HG03039 (cell line): ENCODE measurements at regions not wholly inside any gene's neighbourhood (a gene's known extent, or its start where the extent isn't known, plus 50 kb on each side); places are given as distances from the start of the nearest gene placed in this dataset.

Source experiments
- ATAC-seq: cut with Tn5 transposase; IDR thresholded peaks from one replicate; pipeline ENCODE4 v1.9.1; 2021; ENCODE audit warnings: mild to moderate bottlenecking, moderate library complexity; ENCODE audit not compliant: unreplicated experiment

DNA sequence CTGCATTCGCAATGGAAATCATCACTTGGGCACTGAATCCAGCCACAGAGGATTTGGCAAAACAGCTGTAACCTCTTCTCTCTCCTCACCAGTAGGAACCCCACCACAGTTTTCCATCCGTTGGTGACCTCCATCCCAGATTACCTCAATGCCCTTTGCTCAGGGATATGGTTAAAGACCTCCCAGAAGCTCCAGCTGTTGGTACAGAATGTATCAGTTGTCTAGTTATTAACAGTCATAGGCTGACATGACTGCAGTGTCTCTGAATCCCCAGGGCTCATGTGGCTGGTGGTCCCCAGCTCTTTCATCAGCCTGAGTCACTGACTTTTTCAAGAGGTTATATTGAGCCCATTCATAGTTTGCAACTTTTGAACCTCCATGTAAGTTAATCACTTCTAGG is 189.8 kb upstream of the HHIP start:
- ATAC-seq, result no peak

- no peak for ATAC-seq
Measured at GRCh38 chr4:144461906-144462305, 184.1 kb upstream of the HHIP start.

GRCh38 chr4:144463236-144463635 is 182.7 kb upstream of the HHIP start:
- ATAC-seq, result no peak

- no peak for ATAC-seq
Measured at GRCh38 chr4:144463896-144464295, 182.1 kb upstream of the HHIP start.

- ATAC-seq, result no peak
Measured at GRCh38 chr4:144465546-144465945, 180.4 kb upstream of the HHIP start.

DNA sequence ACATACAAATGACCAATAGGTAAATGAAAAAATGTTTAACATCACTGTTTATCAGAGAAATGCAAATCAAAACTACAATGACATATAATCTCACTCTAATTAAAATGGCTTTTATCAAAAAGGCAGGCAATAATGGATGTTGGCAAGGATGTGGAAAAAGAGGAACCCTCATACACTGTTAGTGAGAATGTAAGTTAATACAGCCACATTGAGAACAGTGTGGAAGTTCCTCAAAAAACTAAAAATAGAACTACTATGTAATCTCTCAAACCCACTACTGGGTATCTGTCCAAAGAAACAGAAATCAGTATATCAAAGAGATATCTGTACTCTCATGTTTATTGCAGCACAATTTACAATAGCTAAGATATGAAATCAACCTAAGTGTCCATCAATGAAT is 165.9 kb upstream of the HHIP start:
- ATAC-seq, result no peak

DNA sequence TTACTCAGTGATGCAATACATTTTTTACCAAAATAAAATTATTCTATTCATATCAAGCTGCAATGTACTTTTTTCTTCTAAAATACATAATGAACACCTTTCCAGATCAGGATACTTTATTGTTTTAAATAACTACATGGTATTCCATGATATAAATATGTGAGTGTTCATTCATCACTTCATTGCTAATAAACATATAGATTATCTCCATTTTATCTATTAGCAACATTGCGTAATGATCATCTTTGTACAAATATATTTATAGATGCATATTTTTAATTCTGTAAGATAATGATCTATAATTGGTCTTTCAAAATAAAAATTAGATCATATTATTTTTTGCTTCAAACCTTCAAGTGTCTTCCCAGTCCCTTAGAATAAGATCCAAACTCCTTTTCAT is 156.1 kb upstream of the HHIP start:
- ATAC-seq, result no peak

GRCh38 chr4:144494280-144494679 is 151.7 kb upstream of the HHIP start:
- ATAC-seq, result no peak

DNA sequence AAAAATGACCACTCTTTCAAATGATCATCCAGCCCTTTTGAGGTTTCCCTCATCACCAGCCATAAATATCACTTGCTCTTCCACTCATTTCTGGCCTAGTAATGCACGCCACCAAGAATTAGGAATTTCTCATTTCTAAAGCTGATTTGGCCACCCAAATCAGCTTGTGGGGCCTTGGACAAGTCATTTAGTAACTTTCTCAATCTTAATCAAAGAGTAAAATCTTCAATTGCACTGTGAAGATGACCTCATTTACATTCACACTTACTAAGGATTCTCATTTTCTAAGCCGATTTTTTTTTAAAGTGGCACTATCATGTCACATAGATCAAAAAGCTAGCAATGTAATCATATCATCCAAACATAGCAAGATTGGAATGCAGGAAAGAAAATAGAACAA is 150.0 kb upstream of the HHIP start:
- no peak for ATAC-seq

DNA sequence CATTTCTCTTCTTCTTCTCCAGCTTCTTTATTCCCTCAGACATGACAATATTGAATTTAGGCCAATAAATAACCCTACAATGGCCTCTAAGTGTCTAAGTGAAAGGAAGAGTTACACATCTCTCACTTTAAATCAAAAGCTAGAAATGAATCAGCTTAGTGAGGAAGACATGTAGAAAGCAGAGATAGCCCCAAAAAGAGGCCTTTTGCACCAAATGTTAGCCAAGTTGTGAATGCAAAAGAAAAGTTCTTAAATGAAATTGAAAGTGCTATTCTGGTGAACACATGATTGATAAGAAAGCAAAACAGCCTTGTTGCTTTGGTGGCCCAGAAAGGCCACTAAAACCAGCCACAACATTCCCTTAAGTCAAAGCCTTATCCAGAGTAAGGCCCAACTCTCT is 146.2 kb upstream of the HHIP start:
- ATAC-seq, result no peak

GRCh38 chr4:144501231-144501780 is 144.7 kb upstream of the HHIP start:
- ATAC-seq, result no peak

DNA sequence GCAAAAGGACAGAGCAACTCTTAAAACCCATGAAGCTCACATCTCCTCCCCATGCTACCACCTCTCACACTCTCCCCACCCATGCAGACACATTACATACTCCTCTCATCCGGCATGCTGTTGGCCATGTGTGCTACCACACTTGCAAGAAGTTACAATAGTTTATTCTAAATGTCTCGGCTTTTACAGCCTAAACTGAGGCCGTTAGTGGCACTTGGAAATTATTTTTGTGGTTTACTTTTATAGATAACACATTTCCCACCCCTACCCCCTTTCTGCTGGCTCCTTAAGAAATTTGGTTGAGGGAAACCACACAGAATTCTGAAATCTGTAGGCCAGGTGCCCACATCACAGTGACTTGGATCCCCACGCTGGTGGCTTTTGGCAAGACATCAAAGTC is 141.1 kb upstream of the HHIP start:
- ATAC-seq, result no peak

- no peak for ATAC-seq
Measured at GRCh38 chr4:144507311-144508101, 138.4 kb upstream of the HHIP start.

DNA sequence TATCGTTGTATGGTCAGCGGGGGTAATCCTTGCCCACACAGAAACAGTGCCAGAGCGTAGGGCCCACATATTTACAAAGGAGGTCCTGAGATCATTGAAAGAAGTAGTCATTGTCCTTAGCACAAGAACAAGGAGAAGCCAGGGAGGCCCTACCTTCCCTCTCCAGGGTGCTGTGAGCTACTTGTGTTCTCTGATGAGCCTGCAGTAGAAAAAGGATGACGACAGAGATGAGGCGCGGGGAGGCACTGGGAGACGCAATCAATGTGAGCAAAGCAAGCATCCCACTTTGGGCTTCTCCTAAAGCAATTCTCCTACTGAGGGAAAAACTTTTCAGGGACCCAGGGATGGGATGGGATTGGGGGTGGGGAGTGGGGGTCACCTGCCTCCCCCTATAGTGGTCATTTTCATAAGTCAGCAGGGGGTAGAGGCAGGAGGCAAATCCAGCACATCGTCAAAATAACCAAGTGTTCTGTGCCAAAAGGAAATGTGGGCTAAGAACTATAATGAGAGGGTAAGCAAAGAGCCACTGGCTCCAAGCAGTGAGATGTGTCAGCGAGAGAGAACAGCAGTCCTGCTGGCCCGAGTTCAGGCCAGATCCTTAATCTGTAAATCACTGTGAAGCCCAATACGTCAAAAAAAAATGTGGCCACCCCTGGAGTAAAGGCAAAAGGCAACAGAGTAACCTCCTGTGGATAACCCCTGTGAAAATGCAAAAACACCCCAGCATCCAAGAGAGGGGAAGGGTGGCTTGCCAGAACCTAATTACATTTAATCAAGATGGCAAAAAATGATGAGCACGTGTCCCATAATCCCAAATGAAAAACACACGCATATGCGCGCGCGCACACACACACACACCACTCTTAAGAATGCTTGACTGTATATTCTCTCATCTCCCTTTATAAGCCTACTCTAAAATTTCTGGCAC is 136.6 kb upstream of the HHIP start:
- ATAC-seq, result no peak

DNA sequence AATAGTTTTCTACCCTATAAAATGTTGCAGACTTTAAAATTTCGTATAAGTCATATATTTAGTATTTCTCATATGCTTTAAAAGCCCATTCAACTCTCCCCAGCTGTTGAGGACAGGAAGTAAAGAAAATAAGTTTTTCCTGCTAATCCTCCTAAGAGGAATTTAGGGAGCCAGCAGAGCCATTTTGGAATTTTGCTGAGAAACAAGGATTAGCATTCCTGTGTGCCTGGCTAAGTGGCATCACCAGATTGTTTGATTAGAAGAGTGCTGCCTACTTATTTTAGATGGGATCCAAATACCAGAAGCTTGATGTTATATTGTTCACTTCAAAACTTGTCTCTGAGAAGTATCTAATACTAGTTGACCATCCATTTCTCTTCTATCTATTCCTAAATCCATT is 131.2 kb upstream of the HHIP start:
- no peak for ATAC-seq

DNA sequence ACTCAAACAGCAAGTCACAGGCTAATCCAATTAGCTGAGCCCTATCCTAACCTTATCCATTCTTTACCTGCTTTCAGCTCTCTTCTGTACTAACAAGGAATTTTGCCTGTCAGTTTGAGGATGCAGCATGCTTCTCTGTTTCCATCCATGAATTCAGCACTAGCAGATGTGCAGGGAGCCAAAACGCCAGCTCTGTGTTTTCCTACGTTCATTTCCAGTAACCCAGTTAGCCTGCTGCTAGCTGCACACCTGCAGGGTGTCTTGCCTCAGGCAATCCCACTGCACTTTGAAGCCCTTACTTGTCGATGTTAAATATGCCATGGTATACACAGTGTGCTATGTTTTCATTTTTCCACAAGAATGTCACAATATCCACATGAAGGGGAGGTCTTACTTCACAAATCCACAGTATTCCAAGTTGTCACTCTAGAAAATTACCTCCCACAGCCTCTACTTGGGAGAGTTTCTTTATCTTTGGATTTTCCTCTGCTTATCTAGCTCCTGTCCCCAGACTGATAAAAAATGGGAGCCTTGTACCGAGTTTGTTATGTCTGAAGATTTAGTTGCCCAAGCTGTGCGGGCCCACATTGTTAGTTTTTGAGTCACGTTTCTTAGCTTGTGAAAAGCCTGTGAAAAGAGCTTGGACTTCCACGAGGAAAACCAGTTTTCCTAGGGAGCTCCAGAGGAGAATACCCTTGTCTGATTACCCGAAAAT is 127.6 kb upstream of the HHIP start:
- ATAC-seq, result no peak

DNA sequence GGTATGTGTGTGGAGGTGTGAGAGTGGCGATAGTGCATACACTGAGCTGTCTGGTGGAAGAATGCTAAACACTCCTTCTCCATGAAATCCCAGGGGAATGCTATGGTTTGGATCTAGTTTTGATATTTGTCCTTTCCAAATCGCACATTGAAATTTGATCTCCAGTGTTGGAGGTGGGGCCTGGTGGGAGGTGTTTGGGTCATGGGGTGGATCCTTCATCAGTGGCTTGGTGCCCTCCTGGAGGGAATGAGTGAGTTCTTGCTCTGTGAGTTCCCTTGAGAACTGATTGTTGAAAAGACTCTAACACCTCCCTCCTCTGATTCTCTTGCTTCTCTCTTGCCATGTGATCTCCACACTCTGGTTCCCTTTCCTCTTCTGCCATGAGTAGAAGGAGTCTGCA is 114.1 kb upstream of the HHIP start:
- ATAC-seq, result no peak

GRCh38 chr4:144547678-144548298 is 98.2 kb upstream of the HHIP start:
- ATAC-seq, result peak; percentile 99

DNA sequence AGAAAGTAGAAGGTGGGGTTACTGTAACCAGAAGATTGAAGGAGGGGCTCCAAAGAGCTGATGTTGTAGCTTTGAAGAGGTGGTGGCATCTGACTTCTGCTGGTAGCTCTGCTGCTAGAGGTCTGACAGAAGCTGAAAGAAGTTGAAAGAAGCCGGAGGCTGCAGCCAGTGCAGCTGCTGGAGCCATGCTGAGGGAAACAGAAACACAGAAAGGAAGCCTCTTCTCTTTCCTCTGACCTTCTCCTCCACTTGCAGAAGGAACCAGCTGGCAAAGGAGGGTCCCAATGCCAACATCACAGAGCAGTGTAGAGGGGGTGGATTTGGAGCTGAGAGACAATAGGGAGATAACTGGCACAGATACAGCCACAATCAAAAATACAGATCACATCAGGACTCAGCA is 89.3 kb upstream of the HHIP start:
- no peak for ATAC-seq

- no peak for ATAC-seq
Measured at GRCh38 chr4:144557404-144557803, 88.6 kb upstream of the HHIP start.
